Uterus (tissue), 2 donors: ENCODE measurements at regions not wholly inside any gene's neighbourhood (a gene's known extent, or its start where the extent isn't known, plus 50 kb on each side); places are given as distances from the start of the nearest gene placed in this dataset.

Source experiments
- CTCF ChIP-seq, 4 experiments: fragments of 200-600 bp in 2 of 4; fragments of 450-650 bp in 2 of 4; sonication (generic) in 2 of 4; IDR thresholded peaks; one replicate each; pipeline ENCODE4 v1.5.1; 2016 to 2019; ENCODE audit warnings: antibody characterized with exemption in 4 of 4, mild to moderate bottlenecking in 2 of 4, moderate library complexity in 1 of 4
- POLR2A ChIP-seq, 2 donors: fragments of 450-650 bp; IDR thresholded peaks; one replicate each; pipeline ENCODE4 v1.6.1; 2016; ENCODE audit warnings: antibody characterized with exemption in 2 of 2, mild to moderate bottlenecking in 1 of 2, moderate library complexity in 1 of 2

- no peak for TF ChIP-seq CTCF (IDR thresholded peaks at IDR 0.05)
- TF ChIP-seq POLR2A (IDR thresholded peaks at IDR 0.05), result no peak
Observed at GRCh38 chr20:63145156-63145555, 70.8 kb downstream of the YTHDF1 start.
